ENCODE measurements at regions not wholly inside any gene's neighbourhood (a gene's known extent, or its start where the extent isn't known, plus 50 kb on each side); places are given as distances from the start of the nearest gene placed in this dataset.

- DNase-seq (ENCODE audit: low spot score) (no peak), ATAC-seq (ENCODE audit: insufficient number of reproducible peaks, low FRiP score, low read depth) (no peak)
- H3K4me1 ChIP-seq (ENCODE audit: control insufficient read depth in 1 of 2, low read depth in 2 of 2): no peaks in the 10 kb centered on the region
- no peak for TF ChIP-seq CTCF (IDR thresholded peaks at IDR 0.05)
- no peak overlapping the region for H3K4me3 ChIP-seq
- no peaks in the 10 kb centered on the region for H3K9me3 ChIP-seq
- H3K36me3 ChIP-seq: no peaks in the 10 kb centered on the region
- no peaks in the 10 kb centered on the region for H3K27me3 ChIP-seq (replicated peaks; ENCODE audit: insufficient read depth)
- no peak overlapping the region for H3K27ac ChIP-seq
Measured at GRCh38 chr6:97674802-97675201, 391.8 kb upstream of the MMS22L start.

- TF ChIP-seq CTCF (IDR thresholded peaks at IDR 0.05): no peak
- Histone ChIP-seq H3K27ac (no peak overlapping the region), H3K9me3 (no peaks in the 10 kb centered on the region), H3K4me3 (no peak overlapping the region), H3K4me1 (ENCODE audit: control insufficient read depth in 1 of 2, low read depth in 2 of 2) (no peaks in the 10 kb centered on the region), H3K36me3 (no peaks in the 10 kb centered on the region), H3K27me3 (replicated peaks; ENCODE audit: insufficient read depth) (no peaks in the 10 kb centered on the region)
- DNase-seq (ENCODE audit: low spot score): no peak
- ATAC-seq (ENCODE audit: insufficient number of reproducible peaks, low FRiP score, low read depth): no peak
Measured at GRCh38 chr6:97677626-97678025, 394.6 kb upstream of the MMS22L start.

- no peaks in the 10 kb centered on the region for H3K9me3 ChIP-seq
- no peak overlapping the region for H3K27ac ChIP-seq
- H3K27me3 ChIP-seq (replicated peaks; ENCODE audit: insufficient read depth): no peaks in the 10 kb centered on the region
- no peak for TF ChIP-seq CTCF (IDR thresholded peaks at IDR 0.05)
- no peaks in the 10 kb centered on the region for H3K36me3 ChIP-seq
- no peaks in the 10 kb centered on the region for H3K4me1 ChIP-seq (ENCODE audit: control insufficient read depth in 1 of 2, low read depth in 2 of 2)
- DNase-seq (ENCODE audit: low spot score): no peak
- H3K4me3 ChIP-seq: no peak overlapping the region
- no peak for ATAC-seq (ENCODE audit: insufficient number of reproducible peaks, low FRiP score, low read depth)
Measured at GRCh38 chr6:97687916-97688315, 404.9 kb upstream of the MMS22L start.

GRCh38 chr6:97689078-97689754 is 406.2 kb upstream of the MMS22L start:
- ATAC-seq (ENCODE audit: insufficient number of reproducible peaks, low FRiP score, low read depth) (no peak), DNase-seq (ENCODE audit: low spot score) (no peak)
- H3K27ac ChIP-seq: no peak overlapping the region
- H3K4me3 ChIP-seq: no peak overlapping the region
- no peaks in the 10 kb centered on the region for H3K9me3 ChIP-seq
- H3K27me3 ChIP-seq (replicated peaks; ENCODE audit: insufficient read depth): no peaks in the 10 kb centered on the region
- no peaks in the 10 kb centered on the region for H3K4me1 ChIP-seq (ENCODE audit: control insufficient read depth in 1 of 2, low read depth in 2 of 2)
- TF ChIP-seq CTCF (IDR thresholded peaks at IDR 0.05): no peak
- H3K36me3 ChIP-seq: no peaks in the 10 kb centered on the region

- ATAC-seq (ENCODE audit: insufficient number of reproducible peaks, low FRiP score, low read depth) (no peak), DNase-seq (ENCODE audit: low spot score) (no peak)
- no peak for TF ChIP-seq CTCF (IDR thresholded peaks at IDR 0.05)
- H3K4me3 ChIP-seq: no peak overlapping the region
- no peaks in the 10 kb centered on the region for H3K9me3 ChIP-seq
- H3K27ac ChIP-seq: no peak overlapping the region
- no peaks in the 10 kb centered on the region for H3K27me3 ChIP-seq (replicated peaks; ENCODE audit: insufficient read depth)
- no peaks in the 10 kb centered on the region for H3K36me3 ChIP-seq
- H3K4me1 ChIP-seq (ENCODE audit: control insufficient read depth in 1 of 2, low read depth in 2 of 2): no peaks in the 10 kb centered on the region
Measured at GRCh38 chr6:97697456-97697855, 414.4 kb upstream of the MMS22L start.
